Stimulated activated CD8-positive, alpha-beta memory T cell treated with anti-CD3 and anti-CD28 coated beads, Interleukin-15, amount 100 ng/mL, for 24 hours (primary cell): ENCODE measurements at regions not wholly inside any gene's neighbourhood (a gene's known extent, or its start where the extent isn't known, plus 50 kb on each side); places are given as distances from the start of the nearest gene placed in this dataset.
"Not testable (repeated sequence)": the region's sequence is repeated elsewhere in the genome, so short reads cannot be mapped to it uniquely, and the experiment has no call there.

Experiments used
- DNase-seq: peaks from one replicate; pipeline ENCODE4 v3.0.0-alpha.2; 2020; ENCODE audit warnings: low read depth

DNA sequence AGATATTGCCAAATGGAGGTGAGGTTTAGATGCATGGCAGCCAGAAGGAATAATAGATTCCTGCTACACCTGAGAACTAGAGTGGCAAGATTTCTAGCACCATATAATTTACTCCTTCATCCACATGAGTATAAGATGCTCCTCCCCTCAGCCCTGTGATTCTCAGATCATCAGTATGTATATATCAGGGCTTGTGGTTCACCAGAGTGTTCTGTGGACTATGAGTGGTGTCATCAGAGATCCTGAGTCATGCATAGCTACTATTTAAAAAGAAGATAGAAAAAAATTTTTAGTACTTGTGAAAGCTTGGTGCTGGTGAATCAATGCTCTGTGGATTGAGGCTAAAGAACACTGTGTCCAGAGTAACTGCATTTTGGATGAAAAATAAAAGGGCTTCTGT is 285.9 kb downstream of the BMP4 start:
- no peak for DNase-seq

DNA sequence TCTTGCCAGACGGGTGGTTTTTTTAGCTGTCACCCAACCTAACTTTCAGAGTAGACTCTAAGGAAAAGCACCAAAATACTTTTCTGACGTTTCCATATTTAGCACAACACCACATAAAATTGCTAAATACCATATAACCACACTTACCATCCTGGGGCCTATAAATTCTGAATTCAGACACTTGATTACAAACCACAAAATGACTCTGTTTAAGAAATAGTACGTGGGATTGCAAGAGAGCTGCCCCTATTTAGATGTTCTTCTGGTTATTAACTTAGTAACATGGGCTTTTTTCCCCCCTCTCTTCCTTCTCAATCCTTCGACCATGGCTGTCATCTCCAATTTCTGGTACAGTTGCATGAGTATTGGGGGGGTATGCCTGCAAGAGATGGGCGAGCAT is 287.7 kb downstream of the BMP4 start:
- DNase-seq, result no peak

GRCh38 chr14:53663709-53664108 is 292.9 kb downstream of the BMP4 start:
- no peak for DNase-seq

GRCh38 chr14:53655080-53655785 is 301.4 kb downstream of the BMP4 start:
- DNase-seq, result no peak

DNA sequence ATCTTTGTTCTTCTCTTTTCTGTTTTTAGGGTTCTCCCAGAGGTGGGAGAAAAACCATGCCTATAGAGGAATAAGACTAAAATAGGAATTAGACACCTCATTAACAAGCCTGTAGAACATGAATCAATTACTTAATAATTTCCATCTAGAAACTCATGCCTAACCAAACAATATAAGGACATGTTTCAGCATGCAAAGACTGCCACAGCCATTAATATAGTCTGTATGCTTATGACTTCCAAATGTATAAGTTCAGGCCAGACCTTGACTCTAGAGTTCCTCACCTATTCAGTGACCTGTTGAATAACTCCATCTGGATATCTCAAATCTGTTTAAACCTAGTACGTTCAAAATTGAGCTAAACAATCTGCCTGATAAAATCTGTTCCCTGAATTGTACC is 304.6 kb downstream of the BMP4 start:
- no peak for DNase-seq

GRCh38 chr14:53651096-53651740 is 305.4 kb downstream of the BMP4 start:
- DNase-seq, result no peak

DNA sequence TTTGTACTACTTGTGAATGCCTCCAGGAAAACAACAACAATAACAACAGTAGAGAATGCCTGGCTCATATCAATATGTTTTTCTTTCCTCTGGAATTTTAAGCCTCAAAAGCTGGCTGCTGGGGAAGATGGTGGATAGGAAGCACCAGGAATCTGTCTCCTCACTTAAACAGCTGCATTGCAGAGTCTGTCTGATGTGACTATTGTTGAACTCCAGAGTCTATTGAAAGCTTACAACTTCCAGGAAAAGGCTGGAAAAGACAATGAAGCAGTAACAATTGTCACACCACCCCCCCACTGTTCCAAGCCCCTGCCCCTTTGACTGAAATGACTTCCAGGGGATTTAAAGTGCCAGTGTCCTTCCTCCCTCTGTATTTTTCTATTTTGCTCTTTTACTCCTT is 309.7 kb downstream of the BMP4 start:
- DNase-seq, result no peak

- DNase-seq, result no peak
Observed at GRCh38 chr14:53640695-53641094, 315.9 kb downstream of the BMP4 start.

GRCh38 chr14:53638966-53639365 is 317.7 kb downstream of the BMP4 start:
- DNase-seq, result no peak

DNA sequence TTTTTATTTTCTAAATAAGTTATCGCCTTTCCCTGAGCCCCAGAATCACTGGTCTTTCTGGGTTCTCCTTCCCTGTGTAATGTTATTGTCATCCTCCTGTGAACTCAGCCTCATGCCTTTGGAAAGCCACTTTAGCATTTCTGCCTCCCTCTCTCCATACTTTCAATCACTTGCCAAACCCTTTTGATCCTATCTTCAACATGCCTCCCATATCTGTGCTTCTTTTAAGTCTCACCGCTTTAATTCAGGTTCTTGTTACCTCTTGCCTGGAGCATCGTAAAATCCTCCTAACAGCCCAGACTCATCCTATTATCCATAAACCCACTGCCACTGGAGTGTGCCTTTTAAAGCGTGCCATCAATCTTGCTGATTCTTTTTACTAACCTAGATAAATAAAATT is 321.8 kb downstream of the BMP4 start:
- DNase-seq, result no peak

DNA sequence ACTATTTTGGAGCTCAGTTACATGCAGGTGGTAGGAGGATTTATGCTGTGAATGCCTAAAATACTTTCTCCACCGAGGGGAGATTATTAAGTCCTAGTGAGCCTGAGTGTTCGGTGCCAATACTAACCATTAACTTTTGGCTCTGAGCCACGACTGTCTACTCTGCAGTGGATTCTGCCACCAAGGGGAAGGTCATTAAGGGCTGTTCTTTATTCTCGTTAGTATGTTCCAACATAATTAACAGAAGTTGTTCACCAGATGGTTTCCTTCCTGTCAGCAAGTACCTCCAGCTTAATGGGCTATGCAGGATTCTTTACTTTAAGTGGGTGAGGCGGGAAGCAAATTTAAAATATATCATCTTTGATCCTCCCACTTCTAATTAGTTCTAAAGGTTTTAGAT is 326.3 kb downstream of the BMP4 start:
- no peak for DNase-seq

GRCh38 chr14:53628732-53629430 is 327.7 kb downstream of the BMP4 start:
- DNase-seq, result no peak

DNA sequence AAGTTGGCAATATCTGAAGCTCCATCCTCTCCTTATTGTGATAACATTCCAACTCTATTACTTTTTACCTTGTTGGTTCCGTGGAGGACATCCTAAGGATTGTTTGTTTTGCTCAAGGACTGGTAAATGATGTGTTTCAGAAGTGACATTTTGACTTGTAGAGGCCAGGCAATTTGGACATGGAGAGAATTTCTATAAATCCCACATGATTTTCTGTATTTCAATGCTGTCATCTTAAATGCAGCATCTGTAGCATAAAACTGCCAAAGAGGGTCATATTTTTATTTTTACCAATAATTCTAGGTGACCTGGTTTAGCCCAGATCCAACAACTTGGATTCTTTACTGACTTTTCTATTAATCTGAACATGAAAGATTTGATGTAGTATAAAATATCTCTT is 328.4 kb downstream of the BMP4 start:
- no peak for DNase-seq

DNA sequence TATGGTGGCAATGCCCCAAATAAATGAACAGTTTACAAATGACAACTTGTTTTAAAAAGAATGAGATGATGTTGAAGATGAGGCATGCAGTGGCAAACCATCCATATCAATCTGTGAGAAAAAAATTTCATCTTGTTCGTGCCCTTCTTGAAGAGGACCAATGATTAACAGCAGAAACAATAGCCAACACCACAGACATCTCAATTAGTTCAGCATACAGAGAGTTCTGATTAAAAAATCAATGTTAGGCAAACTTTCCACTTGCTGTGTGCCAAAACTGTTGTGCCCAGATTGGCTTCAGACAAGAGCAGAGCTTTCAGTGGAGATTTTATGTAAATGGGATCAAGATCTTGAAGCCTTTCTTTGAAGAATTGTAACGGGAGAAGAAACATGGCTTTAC is 329.9 kb downstream of the BMP4 start:
- no peak for DNase-seq

DNA sequence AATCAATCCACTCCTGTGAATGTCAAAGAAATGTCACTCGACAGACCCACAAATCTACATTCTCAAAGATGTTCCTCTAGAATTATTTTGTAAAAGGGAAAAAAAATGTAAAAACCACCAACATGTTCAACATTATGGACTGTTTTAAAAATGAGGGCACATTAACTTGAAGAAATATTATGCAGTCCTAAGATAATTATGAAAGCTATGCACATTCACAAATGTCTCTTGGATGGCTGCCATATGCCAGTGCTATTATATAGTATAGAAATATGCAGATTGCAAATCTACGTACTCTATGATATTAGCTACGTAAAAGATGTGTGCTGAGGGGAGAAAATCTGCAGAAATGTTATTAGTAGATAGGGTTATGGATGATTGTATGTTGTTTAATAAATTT is 334.2 kb downstream of the BMP4 start:
- no peak for DNase-seq

GRCh38 chr14:53621921-53622320 is 334.7 kb downstream of the BMP4 start:
- no peak for DNase-seq

DNA sequence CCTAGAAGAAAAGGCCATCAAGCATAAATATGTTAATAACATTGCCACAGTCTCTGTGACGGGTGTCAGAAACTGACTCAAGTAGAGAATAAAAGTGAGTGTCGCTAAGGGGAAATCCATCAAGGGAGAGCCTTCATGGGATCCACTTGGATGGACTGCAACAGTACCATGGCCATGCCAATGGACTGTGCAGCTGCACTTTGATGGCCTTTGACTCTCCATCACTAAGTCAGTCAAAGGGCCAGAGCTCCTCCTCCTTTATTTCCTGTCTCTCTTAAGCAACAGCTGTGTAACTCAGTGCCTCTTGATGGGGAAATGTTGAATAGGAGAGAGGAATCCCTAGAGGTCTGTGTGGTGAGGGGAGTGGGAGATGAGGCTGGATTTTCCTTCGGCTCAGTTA is 335.2 kb downstream of the BMP4 start:
- no peak for DNase-seq

DNA sequence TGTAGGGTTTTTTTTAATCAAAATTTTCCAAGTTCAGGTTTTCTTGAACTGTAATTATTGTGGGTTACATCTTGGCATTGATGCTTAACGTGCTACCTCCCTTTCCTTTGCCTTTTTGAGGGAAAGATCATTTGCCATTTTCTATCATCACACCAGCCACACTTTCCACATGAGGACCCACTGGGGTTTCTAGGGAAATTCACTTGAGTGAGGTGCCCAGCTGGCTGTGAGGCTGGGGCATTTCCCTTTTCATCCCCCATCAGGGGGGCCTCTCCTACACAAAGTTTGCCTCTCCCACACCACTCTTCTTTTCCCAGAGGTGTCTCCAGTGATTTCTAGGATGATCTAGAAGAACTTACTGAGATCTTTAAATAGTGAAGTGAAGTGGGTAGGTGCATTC is 335.7 kb downstream of the BMP4 start:
- DNase-seq, result no peak

- DNase-seq, result no peak
Observed at GRCh38 chr14:53620317-53620716, 336.3 kb downstream of the BMP4 start.

DNA sequence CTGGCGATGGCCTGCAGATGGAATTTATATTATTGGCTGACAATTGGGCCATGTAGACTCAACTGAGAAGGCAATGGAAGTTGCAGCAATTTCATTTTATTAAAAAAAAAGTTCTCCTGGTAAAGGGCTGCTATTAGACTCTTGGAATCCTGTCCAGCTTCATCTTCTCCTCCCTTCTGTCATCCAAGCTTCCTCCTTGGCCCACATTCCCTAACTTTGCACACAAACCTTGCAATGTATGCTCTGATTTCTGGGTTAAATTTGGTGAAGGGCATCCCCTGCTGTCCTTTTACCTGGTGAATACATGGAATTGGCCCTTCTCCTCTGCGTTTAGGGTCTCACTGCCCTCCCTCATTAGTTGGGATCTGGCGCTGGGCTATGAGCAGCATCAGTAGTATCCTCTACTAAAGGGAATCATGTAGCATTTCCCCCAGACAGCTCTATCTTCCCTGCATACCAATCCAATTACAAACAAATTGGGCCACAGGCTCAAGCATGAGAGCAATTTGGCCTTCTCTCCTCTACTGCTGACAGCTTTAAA is 336.9 kb downstream of the BMP4 start:
- no peak for DNase-seq

- DNase-seq, result not testable (repeated sequence)
Observed at GRCh38 chr14:53616536-53616935, 340.1 kb downstream of the BMP4 start.

DNA sequence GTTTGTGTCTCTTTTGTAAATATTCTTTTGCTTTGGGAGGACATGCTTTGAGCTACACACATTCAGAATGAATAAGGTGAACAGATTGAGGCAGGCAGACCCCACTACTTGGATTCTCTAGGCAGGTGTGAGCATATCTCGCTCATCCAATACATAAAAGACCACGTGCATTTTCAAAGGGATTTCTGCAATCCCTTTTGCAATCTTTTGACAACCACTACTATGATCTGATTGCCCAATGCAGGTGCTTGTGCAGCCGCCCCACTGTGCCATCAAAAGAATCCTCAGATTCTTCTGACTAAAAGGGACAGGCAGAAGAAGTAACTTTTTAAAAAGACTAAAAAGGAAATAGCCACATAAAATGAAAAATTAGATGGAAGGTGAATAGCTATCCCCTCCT is 341.4 kb downstream of the BMP4 start:
- no peak for DNase-seq
